B cell (primary cell): ENCODE measurements at regions not wholly inside any gene's neighbourhood (a gene's known extent, or its start where the extent isn't known, plus 50 kb on each side); places are given as distances from the start of the nearest gene placed in this dataset.

Experiments used
- ATAC-seq: fragments of 200-7000 bp; cut with Tn5 transposase; one replicate; pipeline ENCODE4 v1.10.0; 2021; ENCODE audit warnings: low read depth, mild to moderate bottlenecking, moderate number of reproducible peaks, moderate library complexity
- CTCF ChIA-PET: fragments of 350-600 bp; sonication (Branson Sonifier 250); formaldehyde crosslinking; loops from one replicate; lab custom pipeline; 2021; ENCODE audit warnings: antibody characterized with exemption, inconsistent platforms; lab: Charles Lee
- POLR2A ChIA-PET: fragments of 350-600 bp; sonication (Branson Sonifier 250); formaldehyde crosslinking; loops from one replicate; lab custom pipeline; 2021; ENCODE audit warnings: antibody characterized with exemption; lab: Charles Lee
- DNase-seq: peaks from one replicate; pipeline ENCODE4 v3.0.0; 2013
- H2AFZ ChIP-seq: 2 replicates; pipeline ENCODE4 v1.6.1; 2012; ENCODE audit warnings: mild to moderate bottlenecking, low read depth, low read length; ENCODE audit not compliant: insufficient read depth, poor library complexity, severe bottlenecking
- H3K27ac ChIP-seq, 2 donors: 1 replicate in 1 of 2; 2 replicates in 1 of 2; pipeline ENCODE4 v1.5.1; 2012 to 2013; ENCODE audit warnings: low read length in 2 of 2, mild to moderate bottlenecking in 2 of 2, moderate library complexity in 1 of 2
- H3K27me3 ChIP-seq, 4 experiments: fragments of 200-600 bp in 1 of 4; sonication (generic) in 1 of 4; replicated peaks in 1 of 4; 1 replicate in 2 of 4; 2 replicates in 2 of 4; pipeline versions ENCODE4 v1.6.1 to v1.7.0; 2013 to 2016; ENCODE audit warnings: low read length in 3 of 4, mild to moderate bottlenecking in 2 of 4, mixed read lengths in 1 of 4, moderate library complexity in 1 of 4; ENCODE audit not compliant: insufficient read depth in 4 of 4, control insufficient read depth in 3 of 4; ENCODE audit errors: control extremely low read depth in 1 of 4
- H3K36me3 ChIP-seq, 2 experiments: replicated peaks in 1 of 2; 1 replicate in 1 of 2; 2 replicates in 1 of 2; pipeline versions ENCODE4 v1.6.1 to v1.7.1; 2013; ENCODE audit warnings: low read length in 1 of 2; ENCODE audit not compliant: insufficient read depth in 2 of 2, control insufficient read depth in 1 of 2; ENCODE audit errors: control extremely low read depth in 1 of 2, extremely low read depth in 1 of 2
- H3K4me1 ChIP-seq, 2 donors: fragments of 200-600 bp in 1 of 2; sonication (generic) in 1 of 2; 1 replicate in 1 of 2; 2 replicates in 1 of 2; pipeline versions ENCODE4 v1.5.1 to v1.6.1; 2013 to 2017; ENCODE audit warnings: low read length in 2 of 2; ENCODE audit not compliant: control insufficient read depth in 2 of 2, insufficient read depth in 2 of 2
- H3K4me2 ChIP-seq: replicated peaks from 2 replicates; pipeline ENCODE3; 2012; ENCODE audit warnings: mild to moderate bottlenecking, low read depth, low read length; ENCODE audit not compliant: poor library complexity, severe bottlenecking
- H3K4me3 ChIP-seq, 5 experiments: fragments of 200-600 bp in 1 of 5; sonication (generic) in 1 of 5; 1 replicate in 3 of 5; 2 replicates in 2 of 5; pipeline versions ENCODE4 v1.5.1 to v1.7.0; 2011 to 2016; ENCODE audit warnings: low read length in 4 of 5, mild to moderate bottlenecking in 4 of 5, low read depth in 2 of 5, control low read depth in 1 of 5, moderate library complexity in 1 of 5; ENCODE audit not compliant: insufficient read depth in 1 of 5; ENCODE audit errors: control extremely low read depth in 1 of 5, extremely low read depth in 1 of 5
- H3K79me2 ChIP-seq: fragments of 200-600 bp; sonication (generic); one replicate; pipeline ENCODE4 v1.6.0; 2016; ENCODE audit warnings: low read length; ENCODE audit not compliant: control insufficient read depth, insufficient read depth
- H3K9ac ChIP-seq: fragments of 200-600 bp; sonication (generic); 2 replicates; pipeline ENCODE4 v1.6.1; 2017; ENCODE audit warnings: mild to moderate bottlenecking, low read length, moderate library complexity
- H3K9me3 ChIP-seq, 3 donors: one replicate each; pipeline versions ENCODE4 v1.6.1 to v1.7.1; 2013; ENCODE audit warnings: low read length in 2 of 3; ENCODE audit not compliant: control insufficient read depth in 2 of 3, insufficient read depth in 1 of 3; ENCODE audit errors: control extremely low read depth in 1 of 3
- H4K20me1 ChIP-seq: 2 replicates; pipeline ENCODE4 v1.6.0; 2012; ENCODE audit warnings: mild to moderate bottlenecking, low read length; ENCODE audit not compliant: insufficient read depth, control insufficient read depth, poor library complexity, severe bottlenecking
- H3K27ac Mint-ChIP-seq: one replicate; pipeline ENCODE4 v1.8.0; 2021; ENCODE audit warnings: mixed read lengths
- H3K27me3 Mint-ChIP-seq: one replicate; pipeline ENCODE4 v1.8.0; 2021; ENCODE audit warnings: mixed read lengths
- H3K4me1 Mint-ChIP-seq: one replicate; pipeline ENCODE4 v1.8.0; 2021; ENCODE audit warnings: mixed read lengths
- H3K4me3 Mint-ChIP-seq: one replicate; pipeline ENCODE4 v1.8.0; 2021; ENCODE audit warnings: mixed read lengths
- H3K9me3 Mint-ChIP-seq: one replicate; pipeline ENCODE4 v1.8.0; 2022; ENCODE audit warnings: mixed read lengths; ENCODE audit not compliant: insufficient read depth
- EZH2 ChIP-seq: IDR thresholded peaks from 2 replicates; pipeline ENCODE4 v1.6.1; 2012; ENCODE audit warnings: borderline replicate concordance, low read depth, mild to moderate bottlenecking, moderate library complexity, low read length; ENCODE audit not compliant: insufficient read depth, poor library complexity, severe bottlenecking
- WGBS: methylation state at CpG from one replicate; pipeline ENCODE4 v1.1.5; 2013; ENCODE audit warnings: missing lambda C conversion rate; ENCODE audit not compliant: insufficient coverage; 5-methylcytosine and 5-hydroxymethylcytosine counted together
- intact Hi-C: fragments of 100-400 bp; cut with micrococcal nuclease; formaldehyde crosslinking; loops from one replicate; pipeline ENCODE4 v1.10.0; 2022
- TF ChIP-seq, protein P1 (sequence below): fragments of 200-600 bp; IDR thresholded peaks from one replicate; pipeline ENCODE4 v1.8.0; 2022; ENCODE audit warnings: antibody characterized with exemption, mild to moderate bottlenecking

DNA sequence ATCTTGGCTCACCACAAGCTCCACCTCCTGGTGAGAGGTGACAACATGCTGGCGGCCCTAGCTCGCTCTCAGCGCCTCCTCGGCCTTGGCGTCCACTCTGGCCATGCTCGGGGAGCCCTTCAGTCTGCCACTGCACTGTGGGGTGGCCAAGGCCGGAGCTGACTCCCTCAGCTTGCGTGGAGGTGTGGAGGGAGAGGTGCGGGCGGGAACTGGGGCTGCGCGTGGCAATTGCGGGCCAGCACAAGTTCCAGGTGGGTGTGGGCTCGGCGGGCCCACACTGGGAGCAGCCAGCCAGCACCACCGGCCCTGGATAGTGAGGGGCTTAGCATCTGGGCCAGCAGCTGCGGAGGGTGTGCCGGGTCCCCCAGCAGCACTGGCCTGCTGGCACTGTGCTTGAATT, 275.7 kb upstream of the P2RY1 start:
- Histone ChIP-seq H3K79me2 (no peaks in the 10 kb centered on the region), H3K36me3 (no peaks in the 10 kb centered on the region), H3K9ac (no peak overlapping the region), H2AFZ (no peak overlapping the region), H3K27me3 (no peaks in the 10 kb centered on the region), H3K4me2 (no peak overlapping the region), H3K9me3 (peaks cover 0 to 4% (median 0%) of the 10 kb centered on the region in 3 donors), H3K4me1 (no peaks in the 10 kb centered on the region), H4K20me1 (no peaks in the 10 kb centered on the region), H3K27ac (no peak overlapping the region), H3K4me3 (no peak overlapping the region)
- ChIA-PET CTCF (no interaction called here), POLR2A (no interaction called here)
- DNase-seq (no peak), ATAC-seq (no peak)
- intact Hi-C loops: no loop called here
- Mint-ChIP-seq H3K27me3 (no peaks in the 10 kb centered on the region), H3K9me3 (no peaks in the 10 kb centered on the region), H3K27ac (no peak overlapping the region), H3K4me3 (no peak overlapping the region), H3K4me1 (no peaks in the 10 kb centered on the region)
- 95% methylated on average over 18 of the region's 18 CpGs for WGBS
- no peak for TF ChIP-seq EZH2
- TF ChIP-seq, protein P1, sequence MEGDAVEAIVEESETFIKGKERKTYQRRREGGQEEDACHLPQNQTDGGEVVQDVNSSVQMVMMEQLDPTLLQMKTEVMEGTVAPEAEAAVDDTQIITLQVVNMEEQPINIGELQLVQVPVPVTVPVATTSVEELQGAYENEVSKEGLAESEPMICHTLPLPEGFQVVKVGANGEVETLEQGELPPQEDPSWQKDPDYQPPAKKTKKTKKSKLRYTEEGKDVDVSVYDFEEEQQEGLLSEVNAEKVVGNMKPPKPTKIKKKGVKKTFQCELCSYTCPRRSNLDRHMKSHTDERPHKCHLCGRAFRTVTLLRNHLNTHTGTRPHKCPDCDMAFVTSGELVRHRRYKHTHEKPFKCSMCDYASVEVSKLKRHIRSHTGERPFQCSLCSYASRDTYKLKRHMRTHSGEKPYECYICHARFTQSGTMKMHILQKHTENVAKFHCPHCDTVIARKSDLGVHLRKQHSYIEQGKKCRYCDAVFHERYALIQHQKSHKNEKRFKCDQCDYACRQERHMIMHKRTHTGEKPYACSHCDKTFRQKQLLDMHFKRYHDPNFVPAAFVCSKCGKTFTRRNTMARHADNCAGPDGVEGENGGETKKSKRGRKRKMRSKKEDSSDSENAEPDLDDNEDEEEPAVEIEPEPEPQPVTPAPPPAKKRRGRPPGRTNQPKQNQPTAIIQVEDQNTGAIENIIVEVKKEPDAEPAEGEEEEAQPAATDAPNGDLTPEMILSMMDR: no peak

DNA sequence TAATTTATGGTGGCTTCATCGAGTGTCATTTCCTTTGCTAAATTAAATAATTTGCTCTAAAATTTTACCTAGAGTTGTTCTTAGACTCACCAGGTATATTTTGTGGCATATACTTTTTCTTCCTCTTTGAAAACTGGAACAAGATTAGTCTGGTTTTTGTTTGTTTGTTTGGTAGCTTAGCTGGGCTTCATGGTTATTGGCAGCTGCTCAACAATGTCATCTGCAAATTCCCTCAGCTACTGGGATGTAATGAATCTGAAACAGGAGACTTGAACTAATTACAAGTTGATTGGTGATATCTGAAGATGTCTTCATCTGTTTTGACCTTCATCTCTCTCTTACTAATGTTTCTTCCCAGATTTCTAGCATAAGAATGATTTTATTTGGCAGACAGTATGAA, 270.5 kb upstream of the P2RY1 start:
- Histone ChIP-seq H3K9ac (no peak overlapping the region), H3K9me3 (no peaks in the 10 kb centered on the region), H3K27ac (no peak overlapping the region), H4K20me1 (no peaks in the 10 kb centered on the region), H2AFZ (no peak overlapping the region), H3K36me3 (no peaks in the 10 kb centered on the region), H3K4me3 (no peak overlapping the region), H3K4me1 (no peaks in the 10 kb centered on the region), H3K4me2 (no peak overlapping the region), H3K79me2 (no peaks in the 10 kb centered on the region), H3K27me3 (no peaks in the 10 kb centered on the region)
- no peak for TF ChIP-seq EZH2
- TF ChIP-seq, protein P1: no peak
- WGBS: no CpG with 5 or more reads among the region's 1 CpG
- POLR2A ChIA-PET: no interaction called here
- CTCF ChIA-PET: no interaction called here
- Mint-ChIP-seq H3K4me3 (no peak overlapping the region), H3K27me3 (no peaks in the 10 kb centered on the region), H3K9me3 (no peaks in the 10 kb centered on the region), H3K4me1 (no peaks in the 10 kb centered on the region), H3K27ac (no peak overlapping the region)
- ATAC-seq (no peak), DNase-seq (no peak)
- intact Hi-C loops: no loop called here
